Neural cell (in vitro differentiated cells): ENCODE measurements at regions not wholly inside any gene's neighbourhood (a gene's known extent, or its start where the extent isn't known, plus 50 kb on each side); places are given as distances from the start of the nearest gene placed in this dataset.

ENCODE experiments used
- CTCF ChIP-seq: fragments of 450-650 bp; IDR thresholded peaks from 2 replicates; pipeline ENCODE4 v1.5.1; 2014; ENCODE audit warnings: antibody characterized with exemption, mild to moderate bottlenecking, moderate library complexity; ENCODE audit not compliant: poor library complexity, severe bottlenecking
- EP300 ChIP-seq: fragments of 450-650 bp; conservative IDR thresholded peaks from 2 replicates; pipeline ENCODE4 v1.6.1; 2014; ENCODE audit warnings: antibody characterized with exemption, mild to moderate bottlenecking, moderate library complexity; ENCODE audit not compliant: poor library complexity, severe bottlenecking
- EZH2 ChIP-seq: fragments of 200-600, 300-800 bp; shearing (Covaris generic), sonication (generic); IDR thresholded peaks from 2 replicates; pipeline ENCODE4 v1.6.1; 2014; ENCODE audit warnings: antibody characterized with exemption, low read length, borderline replicate concordance, mild to moderate bottlenecking; ENCODE audit not compliant: insufficient read depth, poor library complexity, severe bottlenecking
- MXI1 ChIP-seq: fragments of 450-650 bp; conservative IDR thresholded peaks from 2 replicates; pipeline ENCODE4 v1.6.1; 2014; ENCODE audit warnings: antibody characterized with exemption, mild to moderate bottlenecking; ENCODE audit not compliant: poor library complexity, severe bottlenecking
- POLR2AphosphoS5 ChIP-seq: IDR thresholded peaks from 2 replicates; pipeline ENCODE4 v1.6.1; 2012
- REST ChIP-seq: IDR thresholded peaks from 2 replicates; pipeline ENCODE4 v1.6.1; 2012; ENCODE audit warnings: borderline replicate concordance

DNA sequence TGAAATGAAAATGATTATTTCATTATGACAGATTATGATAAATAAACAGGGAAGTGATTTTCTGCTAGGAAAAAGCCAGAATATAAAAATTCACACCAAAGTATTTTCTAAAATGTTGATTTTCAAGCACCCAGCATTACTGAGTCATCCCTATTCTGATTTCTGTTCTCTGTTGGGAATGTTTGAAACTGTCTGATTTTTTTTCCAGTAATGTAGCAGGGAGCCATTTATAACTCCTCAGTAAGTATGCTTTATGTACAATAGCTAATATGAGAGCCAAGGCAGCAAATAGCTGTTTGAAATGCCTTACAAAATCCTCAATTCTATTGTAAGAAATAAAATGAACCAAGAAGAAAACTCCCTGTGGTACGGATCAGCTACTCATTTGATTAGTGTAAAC, 471.7 kb upstream of the TYRP1 start:
- TF ChIP-seq REST = no peak
- no peak for TF ChIP-seq CTCF
- no peak for TF ChIP-seq POLR2AphosphoS5
- TF ChIP-seq EP300 = no peak
- TF ChIP-seq EZH2 = no peak
- no peak for TF ChIP-seq MXI1
